Loucy (cell line): ENCODE measurements at regions not wholly inside any gene's neighbourhood (a gene's known extent, or its start where the extent isn't known, plus 50 kb on each side); places are given as distances from the start of the nearest gene placed in this dataset.

ENCODE experiments used
- H2AFZ ChIP-seq: fragments of 200-600 bp; sonication (generic); 2 replicates; pipeline ENCODE4 v1.6.0; 2016; ENCODE audit warnings: antibody characterized with exemption, mild to moderate bottlenecking, low read length, moderate library complexity
- H3F3A ChIP-seq: fragments of 200-600 bp; 2 replicates; pipeline ENCODE4 v1.6.0; 2016; ENCODE audit warnings: antibody characterized with exemption, low read depth, mild to moderate bottlenecking
- H3K27me3 ChIP-seq: fragments of 200-600 bp; sonication (generic); 2 replicates; pipeline ENCODE4 v1.6.1; 2014; ENCODE audit warnings: low read length, mild to moderate bottlenecking; ENCODE audit not compliant: insufficient read depth, poor library complexity, severe bottlenecking
- H3K36me3 ChIP-seq: fragments of 200-600 bp; sonication (generic); 2 replicates; pipeline ENCODE4 v1.6.1; 2016; ENCODE audit warnings: low read length; ENCODE audit not compliant: insufficient read depth
- H3K4me1 ChIP-seq: fragments of 200-600 bp; sonication (generic); 2 replicates; pipeline ENCODE4 v1.5.1; 2014; ENCODE audit warnings: low read length, mild to moderate bottlenecking; ENCODE audit not compliant: insufficient read depth, poor library complexity, severe bottlenecking
- H3K4me2 ChIP-seq: fragments of 200-600 bp; sonication (generic); 2 replicates; pipeline ENCODE4 v1.6.0; 2014; ENCODE audit warnings: antibody characterized with exemption, low read length, low read depth, mild to moderate bottlenecking; ENCODE audit not compliant: poor library complexity, severe bottlenecking
- H3K4me3 ChIP-seq: fragments of 200-600 bp; sonication (generic); 2 replicates; pipeline ENCODE4 v1.5.1; 2014; ENCODE audit warnings: low read length, mild to moderate bottlenecking, mixed read lengths; ENCODE audit not compliant: poor library complexity, severe bottlenecking
- H3K79me2 ChIP-seq: fragments of 200-600 bp; sonication (generic); 2 replicates; pipeline ENCODE4 v1.6.1; 2014; ENCODE audit warnings: low read length; ENCODE audit not compliant: insufficient read depth
- H3K9ac ChIP-seq: fragments of 200-600 bp; sonication (generic); 2 replicates; pipeline ENCODE4 v1.6.0; 2014; ENCODE audit warnings: mild to moderate bottlenecking, low read depth, low read length, moderate library complexity; ENCODE audit not compliant: poor library complexity, severe bottlenecking
- H3K9me2 ChIP-seq: fragments of 200-600 bp; sonication (generic); replicated peaks from 2 replicates; pipeline ENCODE4 v1.6.1; 2016; ENCODE audit warnings: low read depth, low read length, mixed read lengths
- H3K9me3 ChIP-seq: fragments of 200-600 bp; sonication (generic); 2 replicates; pipeline ENCODE4 v1.6.1; 2014; ENCODE audit warnings: mild to moderate bottlenecking, antibody characterized with exemption, low read length, low read depth; ENCODE audit not compliant: insufficient read depth
- H4K20me1 ChIP-seq: fragments of 200-600 bp; sonication (generic); 2 replicates; pipeline ENCODE4 v1.6.0; 2014; ENCODE audit warnings: antibody characterized with exemption, low read length, mild to moderate bottlenecking; ENCODE audit not compliant: insufficient read depth, poor library complexity, severe bottlenecking
- EZH2phosphoT487 ChIP-seq: fragments of 200-600 bp; IDR thresholded peaks from 2 replicates; pipeline ENCODE4 v1.6.1; 2018; ENCODE audit warnings: antibody characterized with exemption, mild to moderate bottlenecking, moderate library complexity, borderline replicate concordance
- TF ChIP-seq, protein P1 (sequence below): fragments of 200-600 bp; sonication (generic); conservative IDR thresholded peaks from 2 replicates; pipeline ENCODE4 v1.5.1; 2014; ENCODE audit warnings: mild to moderate bottlenecking, antibody characterized with exemption, low read length

DNA sequence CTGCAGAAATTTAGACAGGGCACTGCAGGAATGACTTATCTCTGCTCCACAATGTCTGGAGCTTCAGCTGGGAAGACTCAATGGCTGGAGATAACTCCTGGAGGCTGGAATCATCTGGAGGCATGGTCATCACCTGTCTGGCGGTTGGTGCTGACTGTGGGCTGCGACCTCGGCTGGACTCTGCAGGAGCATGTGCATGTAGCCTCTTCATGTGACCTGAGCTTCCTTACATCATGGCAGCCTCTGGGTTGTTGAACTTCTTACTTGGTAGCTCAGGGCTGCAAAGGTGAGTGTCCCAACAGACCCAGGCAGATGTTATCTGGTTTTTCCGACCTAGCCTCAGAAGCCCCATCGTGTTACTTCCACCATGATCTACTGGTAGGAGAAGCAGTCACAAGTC lies 188.2 kb upstream of the RPL38 start:
- Histone ChIP-seq H3K27me3 (no peaks in the 10 kb centered on the region), H3K36me3 (no peaks in the 10 kb centered on the region), H2AFZ (no peak overlapping the region), H3K4me2 (no peak overlapping the region), H3K9me2 (no peaks in the 10 kb centered on the region), H3K79me2 (no peaks in the 10 kb centered on the region), H3K4me3 (no peak overlapping the region), H3F3A (no peaks in the 10 kb centered on the region), H3K9me3 (no peaks in the 10 kb centered on the region), H3K4me1 (peaks cover 5% of the 10 kb centered on the region), H4K20me1 (no peaks in the 10 kb centered on the region), H3K9ac (no peak overlapping the region)
- no peak for TF ChIP-seq EZH2phosphoT487
- TF ChIP-seq, protein P1, sequence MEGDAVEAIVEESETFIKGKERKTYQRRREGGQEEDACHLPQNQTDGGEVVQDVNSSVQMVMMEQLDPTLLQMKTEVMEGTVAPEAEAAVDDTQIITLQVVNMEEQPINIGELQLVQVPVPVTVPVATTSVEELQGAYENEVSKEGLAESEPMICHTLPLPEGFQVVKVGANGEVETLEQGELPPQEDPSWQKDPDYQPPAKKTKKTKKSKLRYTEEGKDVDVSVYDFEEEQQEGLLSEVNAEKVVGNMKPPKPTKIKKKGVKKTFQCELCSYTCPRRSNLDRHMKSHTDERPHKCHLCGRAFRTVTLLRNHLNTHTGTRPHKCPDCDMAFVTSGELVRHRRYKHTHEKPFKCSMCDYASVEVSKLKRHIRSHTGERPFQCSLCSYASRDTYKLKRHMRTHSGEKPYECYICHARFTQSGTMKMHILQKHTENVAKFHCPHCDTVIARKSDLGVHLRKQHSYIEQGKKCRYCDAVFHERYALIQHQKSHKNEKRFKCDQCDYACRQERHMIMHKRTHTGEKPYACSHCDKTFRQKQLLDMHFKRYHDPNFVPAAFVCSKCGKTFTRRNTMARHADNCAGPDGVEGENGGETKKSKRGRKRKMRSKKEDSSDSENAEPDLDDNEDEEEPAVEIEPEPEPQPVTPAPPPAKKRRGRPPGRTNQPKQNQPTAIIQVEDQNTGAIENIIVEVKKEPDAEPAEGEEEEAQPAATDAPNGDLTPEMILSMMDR, result no peak

DNA sequence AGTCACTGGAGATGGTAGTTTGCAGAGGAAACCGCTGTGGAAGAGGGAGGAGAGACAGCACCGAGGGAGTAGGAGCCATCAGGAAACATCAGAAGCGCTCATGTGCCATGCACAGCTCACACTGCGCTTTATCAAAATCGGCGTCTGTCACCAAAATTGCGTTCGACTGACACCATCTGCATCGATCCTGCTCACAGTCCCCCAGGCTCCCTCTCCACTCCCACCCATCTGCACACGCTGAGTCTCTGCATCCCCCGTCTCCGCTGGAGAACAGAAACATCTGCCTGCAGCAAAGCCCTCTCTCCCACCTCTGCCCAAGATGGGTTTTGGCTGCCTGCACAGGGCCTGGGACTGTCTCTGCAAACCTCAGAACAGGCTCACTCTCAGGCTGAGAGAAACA lies 187.5 kb upstream of the RPL38 start:
- Histone ChIP-seq H3K4me2 (no peak overlapping the region), H3K9me3 (no peaks in the 10 kb centered on the region), H4K20me1 (no peaks in the 10 kb centered on the region), H2AFZ (no peak overlapping the region), H3K9me2 (no peaks in the 10 kb centered on the region), H3K9ac (no peak overlapping the region), H3K79me2 (no peaks in the 10 kb centered on the region), H3K36me3 (no peaks in the 10 kb centered on the region), H3K27me3 (no peaks in the 10 kb centered on the region), H3F3A (no peaks in the 10 kb centered on the region), H3K4me3 (no peak overlapping the region), H3K4me1 (peaks cover 5% of the 10 kb centered on the region)
- TF ChIP-seq, protein P1, result no peak
- TF ChIP-seq EZH2phosphoT487, result no peak

DNA sequence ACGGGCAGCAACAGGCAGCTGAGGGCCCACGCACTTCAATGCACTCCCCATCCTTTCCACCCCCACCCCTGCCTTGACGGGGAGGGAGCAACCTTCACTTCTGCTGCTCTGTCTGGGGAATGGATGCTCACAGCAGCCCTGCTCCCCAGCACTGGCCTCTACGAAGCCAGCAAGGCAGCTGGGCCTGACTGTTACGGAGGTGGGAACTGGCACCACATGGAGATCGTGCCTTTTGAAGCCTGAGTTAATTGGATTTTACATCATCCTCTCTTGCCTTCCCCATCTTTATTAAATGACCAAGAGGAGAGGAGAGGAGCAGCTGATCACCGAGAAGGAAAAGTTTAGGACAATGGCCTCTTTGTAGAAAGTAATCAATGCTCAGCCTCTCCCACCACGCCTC lies 187.0 kb upstream of the RPL38 start:
- Histone ChIP-seq H3K79me2 (no peaks in the 10 kb centered on the region), H2AFZ (no peak overlapping the region), H3K4me3 (no peak overlapping the region), H3K9me2 (no peaks in the 10 kb centered on the region), H3K4me1 (peaks cover 5% of the 10 kb centered on the region), H3K4me2 (no peak overlapping the region), H3K27me3 (no peaks in the 10 kb centered on the region), H3K36me3 (no peaks in the 10 kb centered on the region), H3K9ac (no peak overlapping the region), H3F3A (no peaks in the 10 kb centered on the region), H4K20me1 (no peaks in the 10 kb centered on the region), H3K9me3 (no peaks in the 10 kb centered on the region)
- TF ChIP-seq, protein P1, result no peak
- no peak for TF ChIP-seq EZH2phosphoT487
